GM23338 (cell line): ENCODE measurements at regions not wholly inside any gene's neighbourhood (a gene's known extent, or its start where the extent isn't known, plus 50 kb on each side); places are given as distances from the start of the nearest gene placed in this dataset.

Experiments used
- ATAC-seq: fragments of 200-7000 bp; cut with Tn5 transposase; 3 replicates; pipeline ENCODE4 v1.9.1; 2020
- DNase-seq: peaks from one replicate; pipeline ENCODE4 v3.0.0-alpha.2; 2015; ENCODE audit warnings: low spot score
- H2AFZ ChIP-seq: fragments of 200-600 bp; sonication (generic); 2 replicates; pipeline ENCODE4 v1.8.0; 2016; ENCODE audit warnings: antibody characterized with exemption, mild to moderate bottlenecking, moderate library complexity
- H3F3A ChIP-seq: fragments of 200-600 bp; sonication (generic); replicated peaks from 2 replicates; pipeline ENCODE4 v1.8.0; 2017; ENCODE audit warnings: antibody characterized with exemption, mixed run types, low read depth
- H3K27ac ChIP-seq: fragments of 200-600 bp; sonication (generic); 2 replicates; pipeline ENCODE4 v1.6.1; 2016; ENCODE audit warnings: low read depth
- H3K27me3 ChIP-seq: fragments of 200-600 bp; sonication (generic); 2 replicates; pipeline ENCODE4 v1.8.0; 2016; ENCODE audit warnings: mild to moderate bottlenecking, mixed run types, moderate library complexity; ENCODE audit not compliant: insufficient read depth
- H3K36me3 ChIP-seq: fragments of 200-600 bp; sonication (generic); 2 replicates; pipeline ENCODE4 v1.8.0; 2016; ENCODE audit warnings: mild to moderate bottlenecking; ENCODE audit not compliant: insufficient read depth
- H3K4me1 ChIP-seq: fragments of 200-600 bp; sonication (generic); 2 replicates; pipeline ENCODE4 v1.8.0; 2016; ENCODE audit warnings: mild to moderate bottlenecking, moderate library complexity; ENCODE audit not compliant: insufficient read depth
- H3K4me2 ChIP-seq: fragments of 200-600 bp; sonication (generic); 2 replicates; pipeline ENCODE4 v1.7.1; 2017; ENCODE audit warnings: mixed run types
- H3K4me3 ChIP-seq: fragments of 200-600 bp; sonication (generic); 2 replicates; pipeline ENCODE4 v1.6.1; 2016; ENCODE audit warnings: mixed run types
- H3K79me2 ChIP-seq: fragments of 200-600 bp; sonication (generic); replicated peaks from 2 replicates; pipeline ENCODE4 v1.8.0; 2017; ENCODE audit warnings: mild to moderate bottlenecking; ENCODE audit not compliant: insufficient read depth
- H3K9me2 ChIP-seq: fragments of 200-600 bp; sonication (generic); 2 replicates; pipeline ENCODE4 v1.8.0; 2017; ENCODE audit not compliant: insufficient read depth
- H4K20me1 ChIP-seq: fragments of 200-600 bp; sonication (generic); replicated peaks from 2 replicates; pipeline ENCODE4 v1.8.0; 2017; ENCODE audit warnings: mild to moderate bottlenecking; ENCODE audit not compliant: insufficient read depth
- H3K27ac Mint-ChIP-seq: 2 replicates; pipeline ENCODE4 v1.8.0; 2020; ENCODE audit warnings: inconsistent platforms, mild to moderate bottlenecking, moderate library complexity, mixed read lengths
- H3K27me3 Mint-ChIP-seq: 3 replicates; pipeline ENCODE4 v1.8.0; 2022; ENCODE audit warnings: low read depth, mild to moderate bottlenecking, moderate library complexity, mixed read lengths, inconsistent platforms; ENCODE audit not compliant: insufficient read depth, poor library complexity
- H3K36me3 Mint-ChIP-seq: 3 replicates; pipeline ENCODE4 v1.8.0; 2021; ENCODE audit warnings: low read depth, mild to moderate bottlenecking, inconsistent platforms, moderate library complexity, mixed read lengths
- H3K4me1 Mint-ChIP-seq: 3 replicates; pipeline ENCODE4 v1.8.0; 2020; ENCODE audit warnings: mild to moderate bottlenecking, inconsistent platforms, mixed read lengths
- H3K4me3 Mint-ChIP-seq: 3 replicates; pipeline ENCODE4 v1.8.0; 2021; ENCODE audit warnings: moderate library complexity, mild to moderate bottlenecking, inconsistent platforms, mixed read lengths
- H3K9me3 Mint-ChIP-seq: 3 replicates; pipeline ENCODE4 v1.8.0; 2020; ENCODE audit warnings: moderate library complexity, mild to moderate bottlenecking, inconsistent platforms, mixed read lengths
- ETS1 ChIP-seq: IDR thresholded peaks from 2 replicates; pipeline ENCODE4 v1.6.1; 2016; ENCODE audit warnings: antibody characterized with exemption
- EZH2phosphoT487 ChIP-seq: fragments of 200-600 bp; sonication (generic); IDR thresholded peaks from one replicate; pipeline ENCODE4 v1.8.1; 2018; ENCODE audit warnings: antibody characterized with exemption; ENCODE audit not compliant: unreplicated experiment
- NANOG ChIP-seq: IDR thresholded peaks from 2 replicates; pipeline ENCODE4 v1.6.1; 2016; ENCODE audit warnings: antibody characterized with exemption, borderline replicate concordance
- REST ChIP-seq: IDR thresholded peaks from one replicate; pipeline ENCODE4 v1.6.1; 2018; ENCODE audit warnings: antibody characterized with exemption; ENCODE audit not compliant: unreplicated experiment
- ZNF462 ChIP-seq: fragments of 250-450 bp; sonication (Bioruptor Pico); IDR thresholded peaks from 2 replicates; pipeline ENCODE4 v1.5.0; 2020; ENCODE audit warnings: mild to moderate bottlenecking, moderate library complexity

DNA sequence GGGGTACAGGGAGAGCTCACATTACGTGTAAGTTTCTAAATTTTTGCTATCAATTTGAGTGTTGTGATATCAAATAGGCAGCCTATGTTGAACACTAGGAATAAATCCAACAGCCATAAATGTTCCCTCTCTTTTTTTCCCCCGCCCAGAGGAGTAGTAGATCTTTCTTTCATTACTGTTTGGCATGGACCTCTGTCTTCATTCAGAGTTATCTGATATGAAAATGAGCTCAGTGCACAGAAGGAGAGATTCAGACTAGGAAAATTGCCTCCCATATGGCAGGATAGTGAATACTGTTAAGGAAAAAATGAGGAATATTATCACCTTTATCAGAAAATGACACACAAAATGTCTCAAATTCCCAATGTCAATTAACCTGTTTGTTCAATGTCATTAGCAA lies 110.0 kb upstream of the EYS start:
- no peak for DNase-seq
- peaks cover 2% of the 10 kb centered on the region; the same call in 1 of the 3 replicates for H3K4me1 Mint-ChIP-seq
- H2AFZ ChIP-seq, result no peak overlapping the region
- 0 out of 3 replicates have a peak, but pooled peaks cover 5% of the 10 kb centered on the region for H3K36me3 Mint-ChIP-seq
- H3K4me1 ChIP-seq, result no peaks in the 10 kb centered on the region
- H3K9me2 ChIP-seq, result no peaks in the 10 kb centered on the region
- no peak for ATAC-seq
- no peaks in the 10 kb centered on the region for H3K27me3 ChIP-seq
- H3K27ac ChIP-seq, result no peak overlapping the region
- no peaks in the 10 kb centered on the region for H3K36me3 ChIP-seq
- H3K4me3 Mint-ChIP-seq, result no peak overlapping the region
- no peak overlapping the region for H3K27ac Mint-ChIP-seq
- peaks cover 9% of the 10 kb centered on the region; the same call in 2 of the 3 replicates for H3K9me3 Mint-ChIP-seq
- no peaks in the 10 kb centered on the region for H3K79me2 ChIP-seq
- no peaks in the 10 kb centered on the region for H4K20me1 ChIP-seq
- TF ChIP-seq EZH2phosphoT487 (no peak), ETS1 (no peak), NANOG (no peak), ZNF462 (CRISPR knock-in tag) (no peak)
- H3K27me3 Mint-ChIP-seq, result no peaks in the 10 kb centered on the region
- no peak overlapping the region for H3K4me2 ChIP-seq
- no peak overlapping the region for H3K4me3 ChIP-seq
- H3F3A ChIP-seq, result no peaks in the 10 kb centered on the region

GRCh38 chr6:65814071-65814470 lies 107.0 kb upstream of the EYS start:
- Histone ChIP-seq H3K27ac (no peak overlapping the region), H3K4me1 (no peaks in the 10 kb centered on the region), H3K36me3 (no peaks in the 10 kb centered on the region), H3K4me3 (no peak overlapping the region), H3K27me3 (no peaks in the 10 kb centered on the region), H4K20me1 (no peaks in the 10 kb centered on the region), H2AFZ (no peak overlapping the region), H3K79me2 (no peaks in the 10 kb centered on the region), H3K4me2 (no peak overlapping the region), H3F3A (no peaks in the 10 kb centered on the region), H3K9me2 (no peaks in the 10 kb centered on the region)
- Mint-ChIP-seq H3K9me3 (no peaks in the 10 kb centered on the region), H3K27me3 (peaks cover 2% of the 10 kb centered on the region), H3K36me3 (no peaks in the 10 kb centered on the region), H3K4me1 (peaks cover 2% of the 10 kb centered on the region; the same call in 1 of the 3 replicates), H3K4me3 (no peak overlapping the region), H3K27ac (no peak overlapping the region)
- ATAC-seq, result no peak
- DNase-seq, result no peak
- no peak for TF ChIP-seq REST
